GM12878 (cell line): ENCODE measurements at regions not wholly inside any gene's neighbourhood (a gene's known extent, or its start where the extent isn't known, plus 50 kb on each side); places are given as distances from the start of the nearest gene placed in this dataset.

Source experiments
- ATAC-seq: fragments of 200-7000 bp; cut with Tn5 transposase; 3 replicates; pipeline ENCODE4 v1.9.1; 2020; ENCODE audit warnings: mild to moderate bottlenecking, moderate library complexity
- BruUV-seq: library from RNA; stranded (reverse); fragments of 400-500 nt; replicated peaks from 2 replicates; lab custom pipeline; 2021; lab: Mats Ljungman, UMichigan
- CTCF ChIA-PET: fragments of 300-600 bp; sonication (Branson Sonifier 250); formaldehyde crosslinking; extraction: SDS; loops from one replicate; lab custom pipeline; 2021; ENCODE audit warnings: inconsistent platforms; lab: Yijun Ruan, JAX
- POLR2A ChIA-PET: fragments of 350-600 bp; formaldehyde crosslinking; extraction: SDS; loops from one replicate; lab custom pipeline; 2021; ENCODE audit warnings: inconsistent platforms; lab: Charles Lee
- RAD21 ChIA-PET: fragments of 300-600 bp; sonication (Branson Sonifier 250); formaldehyde crosslinking; loops from one replicate; lab custom pipeline; 2023; ENCODE audit warnings: antibody characterized with exemption; ENCODE audit not compliant: unreplicated experiment; lab: Charles Lee
- SMC1A ChIA-PET: fragments of 300-600 bp; sonication (Branson Sonifier 250); formaldehyde crosslinking; loops from one replicate; lab custom pipeline; 2023; ENCODE audit not compliant: unreplicated experiment, uncharacterized antibody; lab: Charles Lee
- DNase-seq: peaks from one replicate; pipeline ENCODE4 v3.0.0-alpha.2; 2011; ENCODE audit warnings: low read depth, low spot score
- FAIRE-seq: peaks from 3 replicates; lab custom pipeline; 2011; peaks lifted over from hg19 to GRCh38; lab: Jason Lieb, UNC
- H2AFZ ChIP-seq: 2 replicates; pipeline ENCODE4 v1.6.0; 2011; ENCODE audit warnings: low read depth, low read length, control low read depth; ENCODE audit not compliant: control insufficient read depth
- H3K27ac ChIP-seq: 2 replicates; pipeline ENCODE4 v1.5.1; 2011; ENCODE audit warnings: control low read depth; ENCODE audit not compliant: control insufficient read depth, insufficient read depth
- H3K27me3 ChIP-seq, 2 experiments: replicated peaks in 1 of 2; 2 replicates each; pipeline versions ENCODE4 v1.6.0 to v1.6.1; 2011; ENCODE audit warnings: low read length in 1 of 2; ENCODE audit not compliant: control insufficient read depth in 2 of 2, insufficient read depth in 2 of 2
- H3K36me3 ChIP-seq, 2 experiments: 2 replicates each; pipeline ENCODE4 v1.5.1; 2011; ENCODE audit warnings: low read length in 1 of 2; ENCODE audit not compliant: control insufficient read depth in 2 of 2, insufficient read depth in 2 of 2
- H3K4me1 ChIP-seq: 2 replicates; pipeline ENCODE4 v1.6.1; 2011; ENCODE audit warnings: mild to moderate bottlenecking, low read length, moderate library complexity, mixed read lengths; ENCODE audit not compliant: control insufficient read depth, insufficient read depth
- H3K4me2 ChIP-seq: 2 replicates; pipeline ENCODE4 v1.6.0; 2011; ENCODE audit warnings: control low read depth; ENCODE audit not compliant: control insufficient read depth, insufficient read depth
- H3K4me3 ChIP-seq: fragments of 200-600 bp; sonication (generic); 2 replicates; pipeline ENCODE4 v1.5.1; 2016
- H3K79me2 ChIP-seq: 2 replicates; pipeline ENCODE4 v1.6.0; 2011; ENCODE audit warnings: low read length; ENCODE audit not compliant: control insufficient read depth, insufficient read depth
- H3K9ac ChIP-seq: 2 replicates; pipeline ENCODE4 v1.8.0; 2011; ENCODE audit warnings: low read length, control low read depth, mixed read lengths; ENCODE audit not compliant: control insufficient read depth, insufficient read depth
- H3K9me3 ChIP-seq: replicated peaks from 3 replicates; pipeline ENCODE4 v1.5.1; 2011; ENCODE audit warnings: mild to moderate bottlenecking, low read length; ENCODE audit not compliant: control insufficient read depth, insufficient read depth
- H4K20me1 ChIP-seq: 2 replicates; pipeline ENCODE4 v1.6.0; 2011; ENCODE audit not compliant: control insufficient read depth, insufficient read depth
- CHD2 ChIP-seq: IDR thresholded peaks from 2 replicates; pipeline ENCODE4 v1.6.1; 2011; ENCODE audit warnings: low read depth, low read length, improper control_type of control experiment, borderline replicate concordance
- CREB1 ChIP-seq: IDR thresholded peaks from 2 replicates; pipeline ENCODE4 v1.6.1; 2012; ENCODE audit warnings: low read depth, mild to moderate bottlenecking, inconsistent platforms
- GABPA ChIP-seq: IDR thresholded peaks from 2 replicates; pipeline ENCODE4 v1.6.1; 2014; ENCODE audit warnings: antibody characterized with exemption, low read depth, mild to moderate bottlenecking, inconsistent platforms
- HCFC1 ChIP-seq: fragments of 150-350 bp; IDR thresholded peaks from 2 replicates; pipeline ENCODE4 v1.6.1; 2014; ENCODE audit warnings: low read length
- KLF5 ChIP-seq: fragments of 450-650 bp; IDR thresholded peaks from 2 replicates; pipeline ENCODE4 v1.6.1; 2014; ENCODE audit warnings: mild to moderate bottlenecking; ENCODE audit not compliant: partially characterized antibody
- PML ChIP-seq: IDR thresholded peaks from 2 replicates; pipeline ENCODE4 v1.6.1; 2012; ENCODE audit warnings: low read length, inconsistent platforms
- RELA ChIP-seq: fragments of 450-650 bp; IDR thresholded peaks from 2 replicates; pipeline ENCODE4 v1.8.0; 2014; ENCODE audit warnings: borderline replicate concordance; ENCODE audit not compliant: partially characterized antibody
- ZNF274 ChIP-seq: IDR thresholded peaks from one replicate; pipeline ENCODE4 v1.8.0; 2011; ENCODE audit not compliant: insufficient read length, insufficient read depth
- ZNF622 ChIP-seq: fragments of 450-650 bp; IDR thresholded peaks from 2 replicates; pipeline ENCODE4 v1.6.1; 2017; ENCODE audit warnings: mild to moderate bottlenecking, inconsistent platforms
- WGBS: methylation state at CpG from one replicate; pipeline ENCODE4 v1.1.6; 2016; ENCODE audit warnings: low lambda C conversion rate; ENCODE audit not compliant: insufficient replicate concordance, insufficient coverage; ENCODE audit errors: missing lambda C conversion rate; 5-methylcytosine and 5-hydroxymethylcytosine counted together
- in situ Hi-C: fragments of 300-500 bp; cut with MboI; formaldehyde crosslinking; loops from 9 replicates; pipeline ENCODE4 v1.14.3; 2018; ENCODE audit warnings: mixed read lengths
- intact Hi-C: fragments of 100-400 bp; cut with micrococcal nuclease; formaldehyde crosslinking; loops from one replicate; pipeline ENCODE4 v1.14.2; 2022; ENCODE audit not compliant: unreplicated experiment
- TF ChIP-seq, protein P1 (sequence below): IDR thresholded peaks from 2 replicates; pipeline ENCODE4 v1.6.1; 2011; ENCODE audit warnings: borderline replicate concordance, low read depth, mild to moderate bottlenecking, moderate library complexity, mixed read lengths, low read length; ENCODE audit not compliant: insufficient read depth; ENCODE audit errors: extremely low read length
- TF ChIP-seq, protein P2 (sequence below): fragments of 450-650 bp; IDR thresholded peaks from 2 replicates; pipeline ENCODE4 v1.6.1; 2017; ENCODE audit warnings: mild to moderate bottlenecking
- TF ChIP-seq, protein P3 (sequence below): fragments of 450-650 bp; IDR thresholded peaks from 2 replicates; pipeline ENCODE4 v1.6.1; 2018; ENCODE audit warnings: borderline replicate concordance, mild to moderate bottlenecking; ENCODE audit not compliant: partially characterized antibody
- TF ChIP-seq, protein P4 (sequence below): fragments of 450-650 bp; conservative IDR thresholded peaks from 2 replicates; pipeline ENCODE4 v1.6.1; 2017; ENCODE audit warnings: mild to moderate bottlenecking, moderate library complexity

DNA sequence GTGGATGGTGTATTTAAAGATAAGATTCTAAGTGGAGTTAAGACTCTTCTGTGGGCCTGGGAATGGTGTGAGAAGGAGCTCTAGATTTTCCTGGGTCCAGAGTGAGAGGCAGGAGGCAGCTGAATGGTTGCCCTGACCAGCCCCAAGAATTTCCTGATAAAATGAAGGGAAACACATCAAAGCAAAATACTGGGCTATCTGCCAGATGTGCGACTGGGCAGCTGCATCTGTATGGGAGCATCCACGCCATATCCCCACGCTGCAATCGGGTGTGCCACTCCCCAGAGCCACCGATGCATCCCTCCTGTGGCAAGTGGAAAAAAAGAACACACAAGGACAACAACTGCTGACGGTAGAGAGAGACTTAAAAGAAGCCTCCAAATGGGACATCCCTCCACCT lies 84.3 kb upstream of the COX10 start:
- 74% methylated on average over 6 of the region's 6 CpGs for WGBS
- CTCF ChIA-PET = no interaction called here
- ATAC-seq = no peak
- BruUV-seq = no TSS peak
- in situ Hi-C loops = no loop called here
- RAD21 ChIA-PET = no interaction called here
- no peak overlapping the region for H3K9ac ChIP-seq
- FAIRE-seq = no peak
- H3K9me3 ChIP-seq = no peaks in the 10 kb centered on the region; the same call in 2 of the 3 replicates
- SMC1A ChIA-PET = no interaction called here
- H4K20me1 ChIP-seq = no peaks in the 10 kb centered on the region
- no peak overlapping the region for H3K4me3 ChIP-seq
- no peaks in the 10 kb centered on the region for H3K4me1 ChIP-seq
- POLR2A ChIA-PET = interaction anchor here (0.6 kb wide), 1 partner anchor 1339 kb away, joined by 5 read pairs; no protein-coding TSS in a partner anchor
- intact Hi-C loops = no loop called here
- no peaks in the 10 kb centered on the region for H3K36me3 ChIP-seq
- no peak overlapping the region for H3K4me2 ChIP-seq
- no peak for TF ChIP-seq CHD2
- TF ChIP-seq KLF5 = no peak
- TF ChIP-seq, protein P1, sequence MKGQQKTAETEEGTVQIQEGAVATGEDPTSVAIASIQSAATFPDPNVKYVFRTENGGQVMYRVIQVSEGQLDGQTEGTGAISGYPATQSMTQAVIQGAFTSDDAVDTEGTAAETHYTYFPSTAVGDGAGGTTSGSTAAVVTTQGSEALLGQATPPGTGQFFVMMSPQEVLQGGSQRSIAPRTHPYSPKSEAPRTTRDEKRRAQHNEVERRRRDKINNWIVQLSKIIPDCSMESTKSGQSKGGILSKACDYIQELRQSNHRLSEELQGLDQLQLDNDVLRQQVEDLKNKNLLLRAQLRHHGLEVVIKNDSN = no peak
- TF ChIP-seq ZNF622 = no peak
- TF ChIP-seq, protein P2, sequence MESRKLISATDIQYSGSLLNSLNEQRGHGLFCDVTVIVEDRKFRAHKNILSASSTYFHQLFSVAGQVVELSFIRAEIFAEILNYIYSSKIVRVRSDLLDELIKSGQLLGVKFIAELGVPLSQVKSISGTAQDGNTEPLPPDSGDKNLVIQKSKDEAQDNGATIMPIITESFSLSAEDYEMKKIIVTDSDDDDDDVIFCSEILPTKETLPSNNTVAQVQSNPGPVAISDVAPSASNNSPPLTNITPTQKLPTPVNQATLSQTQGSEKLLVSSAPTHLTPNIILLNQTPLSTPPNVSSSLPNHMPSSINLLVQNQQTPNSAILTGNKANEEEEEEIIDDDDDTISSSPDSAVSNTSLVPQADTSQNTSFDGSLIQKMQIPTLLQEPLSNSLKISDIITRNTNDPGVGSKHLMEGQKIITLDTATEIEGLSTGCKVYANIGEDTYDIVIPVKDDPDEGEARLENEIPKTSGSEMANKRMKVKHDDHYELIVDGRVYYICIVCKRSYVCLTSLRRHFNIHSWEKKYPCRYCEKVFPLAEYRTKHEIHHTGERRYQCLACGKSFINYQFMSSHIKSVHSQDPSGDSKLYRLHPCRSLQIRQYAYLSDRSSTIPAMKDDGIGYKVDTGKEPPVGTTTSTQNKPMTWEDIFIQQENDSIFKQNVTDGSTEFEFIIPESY = no peak
- TF ChIP-seq HCFC1 = no peak
- TF ChIP-seq RELA = no peak
- TF ChIP-seq GABPA = no peak
- TF ChIP-seq, protein P3, sequence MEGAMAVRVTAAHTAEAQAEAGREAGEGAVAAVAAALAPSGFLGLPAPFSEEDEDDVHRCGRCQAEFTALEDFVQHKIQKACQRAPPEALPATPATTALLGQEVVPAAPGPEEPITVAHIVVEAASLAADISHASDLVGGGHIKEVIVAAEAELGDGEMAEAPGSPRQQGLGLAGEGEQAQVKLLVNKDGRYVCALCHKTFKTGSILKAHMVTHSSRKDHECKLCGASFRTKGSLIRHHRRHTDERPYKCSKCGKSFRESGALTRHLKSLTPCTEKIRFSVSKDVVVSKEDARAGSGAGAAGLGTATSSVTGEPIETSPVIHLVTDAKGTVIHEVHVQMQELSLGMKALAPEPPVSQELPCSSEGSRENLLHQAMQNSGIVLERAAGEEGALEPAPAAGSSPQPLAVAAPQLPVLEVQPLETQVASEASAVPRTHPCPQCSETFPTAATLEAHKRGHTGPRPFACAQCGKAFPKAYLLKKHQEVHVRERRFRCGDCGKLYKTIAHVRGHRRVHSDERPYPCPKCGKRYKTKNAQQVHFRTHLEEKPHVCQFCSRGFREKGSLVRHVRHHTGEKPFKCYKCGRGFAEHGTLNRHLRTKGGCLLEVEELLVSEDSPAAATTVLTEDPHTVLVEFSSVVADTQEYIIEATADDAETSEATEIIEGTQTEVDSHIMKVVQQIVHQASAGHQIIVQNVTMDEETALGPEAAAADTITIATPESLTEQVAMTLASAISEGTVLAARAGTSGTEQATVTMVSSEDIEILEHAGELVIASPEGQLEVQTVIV = no peak
- TF ChIP-seq, protein P4, sequence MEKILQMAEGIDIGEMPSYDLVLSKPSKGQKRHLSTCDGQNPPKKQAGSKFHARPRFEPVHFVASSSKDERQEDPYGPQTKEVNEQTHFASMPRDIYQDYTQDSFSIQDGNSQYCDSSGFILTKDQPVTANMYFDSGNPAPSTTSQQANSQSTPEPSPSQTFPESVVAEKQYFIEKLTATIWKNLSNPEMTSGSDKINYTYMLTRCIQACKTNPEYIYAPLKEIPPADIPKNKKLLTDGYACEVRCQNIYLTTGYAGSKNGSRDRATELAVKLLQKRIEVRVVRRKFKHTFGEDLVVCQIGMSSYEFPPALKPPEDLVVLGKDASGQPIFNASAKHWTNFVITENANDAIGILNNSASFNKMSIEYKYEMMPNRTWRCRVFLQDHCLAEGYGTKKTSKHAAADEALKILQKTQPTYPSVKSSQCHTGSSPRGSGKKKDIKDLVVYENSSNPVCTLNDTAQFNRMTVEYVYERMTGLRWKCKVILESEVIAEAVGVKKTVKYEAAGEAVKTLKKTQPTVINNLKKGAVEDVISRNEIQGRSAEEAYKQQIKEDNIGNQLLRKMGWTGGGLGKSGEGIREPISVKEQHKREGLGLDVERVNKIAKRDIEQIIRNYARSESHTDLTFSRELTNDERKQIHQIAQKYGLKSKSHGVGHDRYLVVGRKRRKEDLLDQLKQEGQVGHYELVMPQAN = no peak
- TF ChIP-seq CREB1 = no peak
- TF ChIP-seq ZNF274 = no peak
- no peak for TF ChIP-seq PML
- H3K27me3 ChIP-seq = no peaks in the 10 kb centered on the region
- DNase-seq = no peak
- H2AFZ ChIP-seq = no peak overlapping the region
- no peaks in the 10 kb centered on the region for H3K79me2 ChIP-seq
- H3K27ac ChIP-seq = no peak overlapping the region
